HepG2 (cell line): ENCODE measurements at regions not wholly inside any gene's neighbourhood (a gene's known extent, or its start where the extent isn't known, plus 50 kb on each side); places are given as distances from the start of the nearest gene placed in this dataset.

Source experiments
- ATAC-seq: fragments of 200-7000 bp; cut with Tn5 transposase; 3 replicates; pipeline ENCODE4 v1.9.1; 2020; ENCODE audit warnings: mild to moderate bottlenecking, moderate library complexity
- BruUV-seq: library from RNA; stranded (reverse); fragments of 400-500 nt; replicated peaks from 2 replicates; lab custom pipeline; 2021; lab: Mats Ljungman, UMichigan
- CTCF ChIA-PET: fragments of 300-600 bp; formaldehyde crosslinking; extraction: SDS; loops from one replicate; lab custom pipeline; 2021; ENCODE audit warnings: low total read pairs, inconsistent platforms, low intra/inter-chr PET ratio; lab: Yijun Ruan, JAX
- POLR2A ChIA-PET: fragments of 350-600 bp; sonication (Branson Sonifier 250); formaldehyde crosslinking; loops from one replicate; lab custom pipeline; 2020; ENCODE audit warnings: antibody characterized with exemption, inconsistent platforms; lab: Yijun Ruan, JAX
- DNase-seq: peaks from one replicate; pipeline ENCODE4 v3.0.0-alpha.2; 2015; ENCODE audit warnings: low spot score
- FAIRE-seq: peaks from 3 replicates; lab custom pipeline; 2011; peaks lifted over from hg19 to GRCh38; lab: Jason Lieb, UNC
- H2AFZ ChIP-seq: one replicate; pipeline ENCODE4 v1.6.1; 2011; ENCODE audit warnings: low read length, inconsistent platforms
- H3K27ac ChIP-seq: fragments of 300-600 bp; 3 replicates; pipeline ENCODE4 v1.8.0; 2011; ENCODE audit warnings: mixed run types, mild to moderate bottlenecking, mixed read lengths, low read length, inconsistent platforms; ENCODE audit not compliant: insufficient read depth; ENCODE audit errors: extremely low read length
- H3K27me3 ChIP-seq, 2 experiments: fragments of 200-600 bp in 1 of 2; 2 replicates in 1 of 2; 3 replicates in 1 of 2; pipeline versions ENCODE4 v1.6.0 to v1.8.0; 2011; ENCODE audit warnings: low read length in 2 of 2, mild to moderate bottlenecking in 2 of 2, moderate library complexity in 2 of 2, inconsistent platforms in 1 of 2; ENCODE audit not compliant: insufficient read depth in 2 of 2, control insufficient read depth in 1 of 2
- H3K36me3 ChIP-seq, 2 experiments: fragments of 200-600 bp in 1 of 2; replicated peaks in 1 of 2; 2 replicates in 1 of 2; 3 replicates in 1 of 2; pipeline versions ENCODE4 v1.5.1 to v1.8.0; 2011; ENCODE audit warnings: low read length in 2 of 2, inconsistent platforms in 1 of 2; ENCODE audit not compliant: insufficient read depth in 2 of 2, control insufficient read depth in 1 of 2
- H3K4me1 ChIP-seq: 2 replicates; pipeline ENCODE4 v1.5.1; 2012; ENCODE audit warnings: low read length, inconsistent platforms; ENCODE audit not compliant: insufficient read depth
- H3K4me2 ChIP-seq: 2 replicates; pipeline ENCODE4 v1.6.0; 2011; ENCODE audit warnings: low read depth, low read length, inconsistent platforms
- H3K4me3 ChIP-seq, 3 experiments: fragments of 200-600 bp in 1 of 3; sonication (generic), shearing (Covaris generic) in 1 of 3; replicated peaks in 1 of 3; 2 replicates each; pipeline ENCODE4 v1.5.1; 2011 to 2016; ENCODE audit warnings: low read length in 3 of 3, inconsistent platforms in 2 of 3, low read depth in 2 of 3, mild to moderate bottlenecking in 2 of 3, control low read depth in 1 of 3, mixed read lengths in 1 of 3; ENCODE audit not compliant: insufficient read depth in 1 of 3
- H3K79me2 ChIP-seq: one replicate; pipeline ENCODE4 v1.6.1; 2011; ENCODE audit warnings: low read length, inconsistent platforms; ENCODE audit not compliant: insufficient read depth
- H3K9ac ChIP-seq: 2 replicates; pipeline ENCODE4 v1.6.0; 2011; ENCODE audit warnings: mild to moderate bottlenecking, low read depth, low read length, inconsistent platforms; ENCODE audit not compliant: insufficient read depth
- H3K9me3 ChIP-seq: 2 replicates; pipeline ENCODE4 v1.5.1; 2012; ENCODE audit warnings: mild to moderate bottlenecking, low read length
- H4K20me1 ChIP-seq: 2 replicates; pipeline ENCODE4 v1.6.0; 2011; ENCODE audit warnings: inconsistent platforms, mild to moderate bottlenecking, low read length, moderate library complexity; ENCODE audit not compliant: insufficient read depth
- ATF7-NPFF ChIP-seq: sonication (generic); formaldehyde crosslinking; IDR thresholded peaks from 2 replicates; pipeline ENCODE4 v1.8.1; 2023; ENCODE audit warnings: mild to moderate bottlenecking, low read depth, missing genetic modification reagents, moderate library complexity
- ATRX ChIP-seq: sonication (generic); formaldehyde crosslinking; IDR thresholded peaks from 2 replicates; pipeline ENCODE4 v1.4.0; 2020; ENCODE audit warnings: missing genetic modification reagents, borderline replicate concordance
- CHD2 ChIP-seq: IDR thresholded peaks from 2 replicates; pipeline ENCODE4 v1.6.1; 2011; ENCODE audit warnings: low read depth, low read length, improper control_type of control experiment
- HNRNPK ChIP-seq: fragments of 200-400 bp; formaldehyde crosslinking; IDR thresholded peaks from 2 replicates; pipeline ENCODE4 v1.6.1; 2018; ENCODE audit warnings: low read length, low read depth, moderate library complexity, mild to moderate bottlenecking; ENCODE audit not compliant: poor library complexity, severe bottlenecking
- PHF5A ChIP-seq: IDR thresholded peaks from one replicate; pipeline ENCODE4 v1.6.1; 2018; ENCODE audit warnings: low read depth, missing genetic modification reagents; ENCODE audit not compliant: unreplicated experiment
- ZIK1 ChIP-seq: sonication (generic); formaldehyde crosslinking; IDR thresholded peaks from 2 replicates; pipeline ENCODE4 v1.5.0; 2020; ENCODE audit warnings: mild to moderate bottlenecking, low read depth, missing genetic modification reagents, borderline replicate concordance
- ZNF446 ChIP-seq: sonication (generic); formaldehyde crosslinking; IDR thresholded peaks from 2 replicates; pipeline ENCODE4 v1.5.0; 2020; ENCODE audit warnings: mild to moderate bottlenecking, missing genetic modification reagents
- ZNF512 ChIP-seq: sonication (generic); formaldehyde crosslinking; IDR thresholded peaks from 2 replicates; pipeline ENCODE4 v1.4.0; 2020; ENCODE audit warnings: mild to moderate bottlenecking, missing genetic modification reagents
- WGBS: methylation state at CpG from one replicate; pipeline ENCODE4 v1.1.6; 2017; ENCODE audit warnings: low lambda C conversion rate; 5-methylcytosine and 5-hydroxymethylcytosine counted together
- in situ Hi-C: cut with HindIII; loops from 2 replicates; pipeline ENCODE4 v1.10.0; 2017; ENCODE audit warnings: low pct_unique_long_range_greater_than_20kb; ENCODE audit not compliant: extremely low pct_ligation_motif_present
- intact Hi-C: fragments of 100-400 bp; cut with micrococcal nuclease; formaldehyde crosslinking; loops from one replicate; pipeline ENCODE4 v1.10.0; 2022; ENCODE audit not compliant: unreplicated experiment
- TF ChIP-seq, protein P1 (sequence below): sonication (generic); formaldehyde crosslinking; IDR thresholded peaks from 2 replicates; pipeline ENCODE4 v1.5.0; 2020; ENCODE audit warnings: missing genetic modification reagents
- TF ChIP-seq, protein P2 (sequence below): sonication (generic); formaldehyde crosslinking; IDR thresholded peaks from 2 replicates; pipeline ENCODE4 v1.4.0; 2020; ENCODE audit warnings: missing genetic modification reagents, borderline replicate concordance

DNA sequence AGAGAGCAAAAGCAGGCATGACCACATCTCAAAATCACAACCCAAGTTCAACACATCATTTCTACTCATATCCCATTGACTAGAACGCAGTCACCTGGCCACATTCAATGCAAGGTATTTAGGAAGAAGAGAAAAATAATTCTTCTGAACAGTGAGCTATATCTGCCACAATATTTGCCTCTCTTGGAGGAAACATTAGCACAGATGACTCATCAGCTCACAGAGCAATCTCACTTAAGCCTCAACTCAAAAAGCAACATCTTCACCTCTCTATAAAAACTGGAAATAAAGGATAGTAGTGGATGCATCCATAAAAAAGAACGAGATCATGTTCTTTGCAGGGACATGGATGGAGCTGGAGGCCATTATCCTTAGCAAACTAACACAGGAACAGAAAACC is 143.9 kb upstream of the FMN2 start:
- ChIA-PET CTCF (no interaction called here), POLR2A (no interaction called here)
- intact Hi-C loops, result no loop called here
- 2% methylated on average over 2 of the region's 2 CpGs for WGBS
- no peaks in the 10 kb centered on the region for H3K27me3 ChIP-seq
- H3K4me1 ChIP-seq, result no peaks in the 10 kb centered on the region
- H3K27ac ChIP-seq, result no peak overlapping the region
- no peaks in the 10 kb centered on the region for H3K36me3 ChIP-seq
- no peak overlapping the region for H3K4me3 ChIP-seq
- H3K4me2 ChIP-seq, result no peak overlapping the region
- FAIRE-seq (no peak), ATAC-seq (no peak), DNase-seq (no peak)
- in situ Hi-C loops, result no loop called here
- no peak overlapping the region for H2AFZ ChIP-seq
- peaks cover 16% of the 10 kb centered on the region for H3K9me3 ChIP-seq
- no peaks in the 10 kb centered on the region for H3K79me2 ChIP-seq
- TF ChIP-seq ATF7-NPFF (CRISPR knock-in tag) (no peak), PHF5A (no peak), ZNF446 (no peak), ZNF512 (CRISPR knock-in tag) (no peak), ZIK1 (CRISPR knock-in tag) (no peak), CHD2 (no peak), HNRNPK (no peak), ATRX (CRISPR knock-in tag) (no peak)
- TF ChIP-seq, protein P1, sequence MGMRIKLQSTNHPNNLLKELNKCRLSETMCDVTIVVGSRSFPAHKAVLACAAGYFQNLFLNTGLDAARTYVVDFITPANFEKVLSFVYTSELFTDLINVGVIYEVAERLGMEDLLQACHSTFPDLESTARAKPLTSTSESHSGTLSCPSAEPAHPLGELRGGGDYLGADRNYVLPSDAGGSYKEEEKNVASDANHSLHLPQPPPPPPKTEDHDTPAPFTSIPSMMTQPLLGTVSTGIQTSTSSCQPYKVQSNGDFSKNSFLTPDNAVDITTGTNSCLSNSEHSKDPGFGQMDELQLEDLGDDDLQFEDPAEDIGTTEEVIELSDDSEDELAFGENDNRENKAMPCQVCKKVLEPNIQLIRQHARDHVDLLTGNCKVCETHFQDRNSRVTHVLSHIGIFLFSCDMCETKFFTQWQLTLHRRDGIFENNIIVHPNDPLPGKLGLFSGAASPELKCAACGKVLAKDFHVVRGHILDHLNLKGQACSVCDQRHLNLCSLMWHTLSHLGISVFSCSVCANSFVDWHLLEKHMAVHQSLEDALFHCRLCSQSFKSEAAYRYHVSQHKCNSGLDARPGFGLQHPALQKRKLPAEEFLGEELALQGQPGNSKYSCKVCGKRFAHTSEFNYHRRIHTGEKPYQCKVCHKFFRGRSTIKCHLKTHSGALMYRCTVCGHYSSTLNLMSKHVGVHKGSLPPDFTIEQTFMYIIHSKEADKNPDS (CRISPR knock-in tag), result no peak
- TF ChIP-seq, protein P2, sequence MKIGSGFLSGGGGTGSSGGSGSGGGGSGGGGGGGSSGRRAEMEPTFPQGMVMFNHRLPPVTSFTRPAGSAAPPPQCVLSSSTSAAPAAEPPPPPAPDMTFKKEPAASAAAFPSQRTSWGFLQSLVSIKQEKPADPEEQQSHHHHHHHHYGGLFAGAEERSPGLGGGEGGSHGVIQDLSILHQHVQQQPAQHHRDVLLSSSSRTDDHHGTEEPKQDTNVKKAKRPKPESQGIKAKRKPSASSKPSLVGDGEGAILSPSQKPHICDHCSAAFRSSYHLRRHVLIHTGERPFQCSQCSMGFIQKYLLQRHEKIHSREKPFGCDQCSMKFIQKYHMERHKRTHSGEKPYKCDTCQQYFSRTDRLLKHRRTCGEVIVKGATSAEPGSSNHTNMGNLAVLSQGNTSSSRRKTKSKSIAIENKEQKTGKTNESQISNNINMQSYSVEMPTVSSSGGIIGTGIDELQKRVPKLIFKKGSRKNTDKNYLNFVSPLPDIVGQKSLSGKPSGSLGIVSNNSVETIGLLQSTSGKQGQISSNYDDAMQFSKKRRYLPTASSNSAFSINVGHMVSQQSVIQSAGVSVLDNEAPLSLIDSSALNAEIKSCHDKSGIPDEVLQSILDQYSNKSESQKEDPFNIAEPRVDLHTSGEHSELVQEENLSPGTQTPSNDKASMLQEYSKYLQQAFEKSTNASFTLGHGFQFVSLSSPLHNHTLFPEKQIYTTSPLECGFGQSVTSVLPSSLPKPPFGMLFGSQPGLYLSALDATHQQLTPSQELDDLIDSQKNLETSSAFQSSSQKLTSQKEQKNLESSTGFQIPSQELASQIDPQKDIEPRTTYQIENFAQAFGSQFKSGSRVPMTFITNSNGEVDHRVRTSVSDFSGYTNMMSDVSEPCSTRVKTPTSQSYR (CRISPR knock-in tag), result no peak
- no TSS peak for BruUV-seq
- H4K20me1 ChIP-seq, result no peaks in the 10 kb centered on the region
- H3K9ac ChIP-seq, result no peak overlapping the region
